MCF 10A (cell line): ENCODE measurements at regions not wholly inside any gene's neighbourhood (a gene's known extent, or its start where the extent isn't known, plus 50 kb on each side); places are given as distances from the start of the nearest gene placed in this dataset.

Experiments
- BruUV-seq: library from RNA; stranded (reverse); fragments of 400-500 nt; replicated peaks from 2 replicates; lab custom pipeline; 2021; lab: Mats Ljungman, UMichigan
- CTCF ChIA-PET: fragments of 300-600 bp; sonication (Branson Sonifier 250); formaldehyde crosslinking; extraction: SDS; loops from one replicate; lab custom pipeline; 2021; ENCODE audit warnings: antibody characterized with exemption, inconsistent platforms; lab: Yijun Ruan, JAX
- POLR2A ChIA-PET: fragments of 300-600, 350-650 bp; sonication (Branson Sonifier 250); formaldehyde crosslinking; extraction: SDS; loops from one replicate; lab custom pipeline; 2020; ENCODE audit warnings: antibody characterized with exemption, inconsistent platforms; lab: Yijun Ruan, JAX
- DNase-seq: peaks from one replicate; pipeline ENCODE4 v3.0.0-alpha.2; 2018; ENCODE audit not compliant: unreplicated experiment
- H3K27ac Mint-ChIP-seq: one replicate; pipeline ENCODE4 v1.8.0; 2022; ENCODE audit warnings: mild to moderate bottlenecking, low read depth, mixed read lengths; ENCODE audit not compliant: unreplicated experiment
- H3K27me3 Mint-ChIP-seq: one replicate; pipeline ENCODE4 v1.8.0; 2022; ENCODE audit warnings: mixed read lengths; ENCODE audit not compliant: insufficient read depth, unreplicated experiment
- H3K36me3 Mint-ChIP-seq: one replicate; pipeline ENCODE4 v1.8.0; 2022; ENCODE audit warnings: mild to moderate bottlenecking, moderate library complexity, mixed read lengths; ENCODE audit not compliant: insufficient read depth, unreplicated experiment
- H3K4me1 Mint-ChIP-seq: one replicate; pipeline ENCODE4 v1.8.0; 2022; ENCODE audit warnings: mixed read lengths; ENCODE audit not compliant: insufficient read depth, unreplicated experiment
- H3K4me3 Mint-ChIP-seq: one replicate; pipeline ENCODE4 v1.8.0; 2022; ENCODE audit warnings: mild to moderate bottlenecking, moderate library complexity, mixed read lengths; ENCODE audit not compliant: unreplicated experiment
- H3K9me3 Mint-ChIP-seq: one replicate; pipeline ENCODE4 v1.8.0; 2022; ENCODE audit warnings: mixed read lengths; ENCODE audit not compliant: unreplicated experiment
- intact Hi-C: fragments of 100-400 bp; cut with micrococcal nuclease; formaldehyde crosslinking; loops from 2 replicates; pipeline ENCODE4 v1.14.1; 2022
- TF ChIP-seq, protein P1 (sequence below): fragments of 200-600 bp; IDR thresholded peaks from one replicate; pipeline ENCODE4 v1.8.0; 2022; ENCODE audit warnings: antibody characterized with exemption, mild to moderate bottlenecking; ENCODE audit not compliant: unreplicated experiment

DNA sequence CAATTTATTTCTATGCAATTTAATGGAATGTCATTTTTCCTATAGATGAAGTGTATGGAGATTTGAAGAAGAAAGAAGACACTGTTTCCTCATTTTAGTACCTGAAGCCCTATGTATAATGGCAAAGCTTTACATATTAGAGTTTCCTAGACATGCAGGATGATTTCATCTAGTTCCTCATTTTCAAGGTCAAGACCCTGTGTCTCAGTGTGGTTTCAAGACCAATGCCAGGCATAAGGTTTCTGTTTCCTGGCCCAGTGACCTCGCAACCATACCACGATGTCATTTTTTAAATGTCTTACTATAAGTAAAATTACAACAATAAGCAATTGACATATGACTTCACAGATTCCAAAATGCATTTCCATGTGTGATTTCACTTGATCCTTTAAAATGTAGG lies 336.5 kb upstream of the PRKCQ start:
- ChIA-PET CTCF (interaction anchor here (0.6 to 2.3 kb wide), 4 partner anchors 15 to 503 kb away, joined by 3 to 8 read pairs (median 4); partner anchors contain the start of gene SFMBT2), POLR2A (no interaction called here)
- Mint-ChIP-seq H3K27me3 (no peaks in the 10 kb centered on the region), H3K27ac (no peak overlapping the region), H3K9me3 (no peaks in the 10 kb centered on the region), H3K36me3 (no peaks in the 10 kb centered on the region), H3K4me1 (peaks cover 13% of the 10 kb centered on the region), H3K4me3 (no peak overlapping the region)
- TF ChIP-seq, protein P1, sequence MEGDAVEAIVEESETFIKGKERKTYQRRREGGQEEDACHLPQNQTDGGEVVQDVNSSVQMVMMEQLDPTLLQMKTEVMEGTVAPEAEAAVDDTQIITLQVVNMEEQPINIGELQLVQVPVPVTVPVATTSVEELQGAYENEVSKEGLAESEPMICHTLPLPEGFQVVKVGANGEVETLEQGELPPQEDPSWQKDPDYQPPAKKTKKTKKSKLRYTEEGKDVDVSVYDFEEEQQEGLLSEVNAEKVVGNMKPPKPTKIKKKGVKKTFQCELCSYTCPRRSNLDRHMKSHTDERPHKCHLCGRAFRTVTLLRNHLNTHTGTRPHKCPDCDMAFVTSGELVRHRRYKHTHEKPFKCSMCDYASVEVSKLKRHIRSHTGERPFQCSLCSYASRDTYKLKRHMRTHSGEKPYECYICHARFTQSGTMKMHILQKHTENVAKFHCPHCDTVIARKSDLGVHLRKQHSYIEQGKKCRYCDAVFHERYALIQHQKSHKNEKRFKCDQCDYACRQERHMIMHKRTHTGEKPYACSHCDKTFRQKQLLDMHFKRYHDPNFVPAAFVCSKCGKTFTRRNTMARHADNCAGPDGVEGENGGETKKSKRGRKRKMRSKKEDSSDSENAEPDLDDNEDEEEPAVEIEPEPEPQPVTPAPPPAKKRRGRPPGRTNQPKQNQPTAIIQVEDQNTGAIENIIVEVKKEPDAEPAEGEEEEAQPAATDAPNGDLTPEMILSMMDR = no peak
- no peak for DNase-seq
- no TSS peak for BruUV-seq
- intact Hi-C loops = no loop called here

DNA sequence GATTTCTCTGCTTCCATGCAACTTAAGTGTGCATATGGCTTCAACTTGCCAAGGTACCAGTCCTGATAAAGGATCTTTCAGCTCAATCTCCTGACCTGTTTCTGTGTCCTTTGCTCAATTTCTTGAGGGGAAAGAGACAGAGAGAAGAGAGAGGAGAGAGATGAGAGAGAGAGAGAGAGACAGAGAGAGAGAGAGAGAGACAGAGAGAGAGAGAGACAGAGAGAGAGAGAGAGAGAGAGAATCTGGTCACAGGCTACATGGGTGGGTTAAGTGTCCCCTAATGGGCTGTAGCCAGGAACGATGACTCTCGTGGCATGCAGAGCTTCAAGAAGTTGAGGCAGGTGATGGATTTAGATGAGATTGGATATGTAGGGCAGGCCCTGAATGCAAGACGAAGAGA lies 335.2 kb upstream of the PRKCQ start:
- no peaks in the 10 kb centered on the region for H3K36me3 Mint-ChIP-seq
- no peak overlapping the region for H3K27ac Mint-ChIP-seq
- DNase-seq = no peak
- POLR2A ChIA-PET = interaction anchor here (1.0 kb wide), 1 partner anchor 354 kb away, joined by 4 read pairs; no protein-coding TSS in a partner anchor
- BruUV-seq = no TSS peak
- H3K4me3 Mint-ChIP-seq = no peak overlapping the region
- no peaks in the 10 kb centered on the region for H3K9me3 Mint-ChIP-seq
- CTCF ChIA-PET = interaction anchor here (0.6 to 1.3 kb wide), 6 partner anchors 38 to 504 kb away, joined by 3 to 6 read pairs (median 3); no protein-coding TSS in a partner anchor
- TF ChIP-seq, protein P1 = no peak
- H3K27me3 Mint-ChIP-seq = no peaks in the 10 kb centered on the region
- peaks cover 11% of the 10 kb centered on the region for H3K4me1 Mint-ChIP-seq
- intact Hi-C loops = no loop called here

DNA sequence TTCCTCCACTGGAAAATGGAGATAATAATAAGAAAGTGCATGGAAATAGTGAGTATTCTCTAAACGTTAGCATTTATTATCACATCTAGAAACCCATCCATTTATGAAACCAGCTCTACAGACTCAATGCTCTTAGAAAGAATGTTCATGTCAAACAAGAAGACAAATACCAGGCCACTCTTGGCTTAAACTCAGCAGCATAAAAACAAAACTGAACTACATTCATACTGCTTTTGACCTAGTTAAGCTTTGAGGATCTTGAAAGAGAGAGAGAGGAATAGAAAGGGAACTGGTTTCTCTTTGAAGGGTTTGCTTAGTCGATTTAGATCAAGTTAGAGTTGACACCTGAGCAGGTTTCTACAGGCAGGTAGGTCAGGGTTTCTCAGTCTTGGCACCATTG lies 332.9 kb upstream of the PRKCQ start:
- H3K27me3 Mint-ChIP-seq = no peaks in the 10 kb centered on the region
- ChIA-PET POLR2A (interaction anchor here (0.7 to 2.1 kb wide), 18 partner anchors 10 to 607 kb away, joined by 3 to 31 read pairs (median 4); partner anchors contain the start of gene SFMBT2), CTCF (interaction anchor here (0.9 to 1.2 kb wide), 4 partner anchors 130 to 506 kb away, joined by 3 to 7 read pairs (median 4); no protein-coding TSS in a partner anchor)
- intact Hi-C loops = loop anchor here (1.0 to 2.0 kb wide), 2 partner anchors 192 to 244 kb away; no protein-coding TSS in a partner anchor
- no peak for DNase-seq
- no peaks in the 10 kb centered on the region for H3K36me3 Mint-ChIP-seq
- no peak overlapping the region for H3K4me3 Mint-ChIP-seq
- TF ChIP-seq, protein P1 = no peak
- no TSS peak for BruUV-seq
- peaks cover 8% of the 10 kb centered on the region for H3K9me3 Mint-ChIP-seq
- H3K27ac Mint-ChIP-seq = no peak overlapping the region
- H3K4me1 Mint-ChIP-seq = peaks cover 5% of the 10 kb centered on the region

DNA sequence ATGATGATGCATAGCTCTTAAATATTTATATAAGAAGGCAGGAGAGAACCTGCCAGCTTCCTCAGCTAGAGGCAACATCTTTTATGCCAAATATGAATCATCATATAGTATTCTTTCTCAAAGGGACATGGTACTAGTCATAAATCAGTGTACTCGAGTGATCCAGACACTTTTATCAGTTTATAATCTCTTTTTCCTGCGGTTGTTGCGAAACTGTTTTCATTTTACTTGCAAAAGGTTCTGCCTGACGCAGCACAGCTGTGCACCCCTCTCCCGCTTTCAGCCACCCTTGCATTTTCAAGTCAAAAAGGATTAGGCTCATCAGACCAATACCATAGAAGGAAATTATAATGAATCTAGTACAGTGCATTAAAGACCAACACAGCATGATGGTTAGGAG lies 332.3 kb upstream of the PRKCQ start:
- H3K4me3 Mint-ChIP-seq = no peak overlapping the region
- intact Hi-C loops = loop anchor here (1.0 to 2.0 kb wide), 2 partner anchors 192 to 243 kb away; no protein-coding TSS in a partner anchor
- peaks cover 5% of the 10 kb centered on the region for H3K4me1 Mint-ChIP-seq
- DNase-seq = peak; percentile 89
- no peaks in the 10 kb centered on the region for H3K27me3 Mint-ChIP-seq
- H3K27ac Mint-ChIP-seq = no peak overlapping the region
- no TSS peak for BruUV-seq
- POLR2A ChIA-PET = interaction anchor here (0.6 to 2.1 kb wide), 24 partner anchors 10 to 667 kb away, joined by 3 to 31 read pairs (median 3); partner anchors contain the start of gene SFMBT2
- TF ChIP-seq, protein P1 = no peak
- H3K9me3 Mint-ChIP-seq = peaks cover 8% of the 10 kb centered on the region
- CTCF ChIA-PET = interaction anchor here (0.6 to 1.2 kb wide), 7 partner anchors 31 to 507 kb away, joined by 3 to 7 read pairs (median 3); no protein-coding TSS in a partner anchor
- H3K36me3 Mint-ChIP-seq = no peaks in the 10 kb centered on the region
